PC-9 (cell line): ENCODE measurements at regions not wholly inside any gene's neighbourhood (a gene's known extent, or its start where the extent isn't known, plus 50 kb on each side); places are given as distances from the start of the nearest gene placed in this dataset.

Source experiments
- BruUV-seq: library from RNA; stranded (reverse); fragments of 400-500 nt; replicated peaks from 2 replicates; lab custom pipeline; 2021; lab: Mats Ljungman, UMichigan
- CTCF ChIA-PET: fragments of 300-600 bp; sonication (Branson Sonifier 250); formaldehyde crosslinking; loops from one replicate; lab custom pipeline; 2022; ENCODE audit warnings: antibody characterized with exemption; lab: Charles Lee
- POLR2A ChIA-PET: fragments of 300-600 bp; sonication (Branson Sonifier 250); formaldehyde crosslinking; loops from one replicate; lab custom pipeline; 2022; ENCODE audit warnings: antibody characterized with exemption; ENCODE audit not compliant: unreplicated experiment; lab: Charles Lee
- DNase-seq, 2 experiments: peaks; one replicate each; pipeline versions ENCODE4 v3.0.0 to v3.0.0-alpha.2; 2015 to 2022; ENCODE audit warnings: mixed read lengths in 1 of 2
- H2AFZ ChIP-seq: fragments of 200-600 bp; sonication (generic); 2 replicates; pipeline ENCODE4 v1.8.1; 2017; ENCODE audit warnings: antibody characterized with exemption
- H3F3A ChIP-seq: fragments of 200-600 bp; sonication (generic); 2 replicates; pipeline ENCODE4 v1.8.1; 2017; ENCODE audit warnings: antibody characterized with exemption, mild to moderate bottlenecking, low read depth; ENCODE audit not compliant: insufficient read depth
- H3K27ac ChIP-seq: fragments of 200-600 bp; sonication (generic); 2 replicates; pipeline ENCODE4 v1.6.1; 2016; ENCODE audit warnings: mixed run types
- H3K27me3 ChIP-seq: fragments of 200-600 bp; sonication (generic); 2 replicates; pipeline ENCODE4 v1.6.1; 2016; ENCODE audit warnings: low read depth, mixed run types; ENCODE audit not compliant: insufficient read depth
- H3K36me3 ChIP-seq: fragments of 200-600 bp; sonication (generic); 2 replicates; pipeline ENCODE4 v1.6.1; 2016; ENCODE audit warnings: low read depth, mixed run types
- H3K4me1 ChIP-seq: fragments of 200-600 bp; sonication (generic); replicated peaks from 2 replicates; pipeline ENCODE4 v1.6.1; 2016; ENCODE audit warnings: mixed run types; ENCODE audit not compliant: insufficient read depth
- H3K4me2 ChIP-seq: fragments of 200-600 bp; sonication (generic); 2 replicates; pipeline ENCODE4 v1.6.1; 2017; ENCODE audit warnings: mixed run types
- H3K4me3 ChIP-seq: fragments of 200-600 bp; sonication (generic); 2 replicates; pipeline ENCODE4 v1.6.1; 2016; ENCODE audit warnings: mixed run types
- H3K79me2 ChIP-seq: fragments of 200-600 bp; sonication (generic); 2 replicates; pipeline ENCODE4 v1.6.1; 2017; ENCODE audit warnings: low read depth, mixed run types
- H3K9me2 ChIP-seq: fragments of 200-600 bp; sonication (generic); 2 replicates; pipeline ENCODE4 v1.8.1; 2017; ENCODE audit warnings: mild to moderate bottlenecking; ENCODE audit not compliant: insufficient read depth
- H3K9me3 ChIP-seq: fragments of 200-600 bp; sonication (generic); 2 replicates; pipeline ENCODE4 v1.8.1; 2016; ENCODE audit warnings: low read depth; ENCODE audit not compliant: insufficient read depth
- H4K20me1 ChIP-seq: fragments of 200-600 bp; sonication (generic); 2 replicates; pipeline ENCODE4 v1.8.1; 2017; ENCODE audit not compliant: insufficient read depth
- EZH2 ChIP-seq: fragments of 200-600 bp; sonication (generic); IDR thresholded peaks from 2 replicates; pipeline ENCODE4 v1.8.0; 2017; ENCODE audit warnings: antibody characterized with exemption, low read depth
- intact Hi-C: fragments of 100-400 bp; cut with micrococcal nuclease; formaldehyde crosslinking; loops from one replicate; pipeline ENCODE4 v1.10.0; 2022; ENCODE audit not compliant: unreplicated experiment
- TF ChIP-seq, protein P1 (sequence below): fragments of 200-600 bp; sonication (generic); conservative IDR thresholded peaks from 2 replicates; pipeline ENCODE4 v1.6.1; 2017; ENCODE audit warnings: mixed run types, antibody characterized with exemption, mild to moderate bottlenecking, moderate library complexity

DNA sequence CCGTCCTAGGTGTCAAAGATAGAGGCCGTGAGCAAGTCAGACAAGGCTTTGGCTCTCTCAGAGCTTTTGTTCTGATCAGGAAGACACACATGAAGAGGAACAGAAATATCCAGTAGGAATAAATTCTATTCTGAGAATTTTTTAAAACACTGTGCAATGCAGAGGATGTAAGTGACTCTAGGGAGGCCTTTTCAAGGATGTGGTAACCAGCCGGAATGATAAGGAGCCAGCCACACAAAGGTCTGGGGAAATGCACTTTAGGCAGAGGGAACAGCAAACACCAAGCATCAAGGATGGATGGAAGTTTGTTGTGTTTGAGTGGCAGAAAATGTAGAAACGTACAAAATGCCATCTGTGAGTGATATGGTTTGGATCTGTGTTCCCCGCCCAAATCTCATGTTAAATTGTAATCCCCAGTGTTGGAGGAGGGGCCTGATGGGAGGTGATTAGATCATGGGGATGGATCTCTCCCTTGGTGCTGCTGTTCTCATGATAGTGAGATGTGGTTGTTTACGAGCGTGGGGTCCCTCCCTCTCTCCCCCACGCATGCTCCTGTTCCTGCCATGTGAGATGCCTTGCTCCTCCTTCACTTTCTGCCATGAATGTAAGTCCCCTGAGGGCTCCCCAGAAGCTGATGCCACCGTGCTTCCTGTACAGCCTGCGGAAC lies 93.6 kb upstream of the CDYL start:
- Histone ChIP-seq H3K79me2 (no peaks in the 10 kb centered on the region), H3K9me3 (no peaks in the 10 kb centered on the region), H2AFZ (no peak overlapping the region), H3K27me3 (no peaks in the 10 kb centered on the region), H3K4me2 (no peak overlapping the region), H3K9me2 (no peaks in the 10 kb centered on the region), H3K27ac (no peak overlapping the region), H3F3A (peaks cover 3% of the 10 kb centered on the region; the same call in 1 of the 2 replicates), H3K4me3 (no peak overlapping the region), H3K36me3 (no peaks in the 10 kb centered on the region), H3K4me1 (peaks cover 4% of the 10 kb centered on the region; the same call in 1 of the 2 replicates), H4K20me1 (no peaks in the 10 kb centered on the region)
- no peak for DNase-seq
- no peak for TF ChIP-seq EZH2
- ChIA-PET POLR2A (no interaction called here), CTCF (no interaction called here)
- BruUV-seq, result no TSS peak
- intact Hi-C loops, result no loop called here

DNA sequence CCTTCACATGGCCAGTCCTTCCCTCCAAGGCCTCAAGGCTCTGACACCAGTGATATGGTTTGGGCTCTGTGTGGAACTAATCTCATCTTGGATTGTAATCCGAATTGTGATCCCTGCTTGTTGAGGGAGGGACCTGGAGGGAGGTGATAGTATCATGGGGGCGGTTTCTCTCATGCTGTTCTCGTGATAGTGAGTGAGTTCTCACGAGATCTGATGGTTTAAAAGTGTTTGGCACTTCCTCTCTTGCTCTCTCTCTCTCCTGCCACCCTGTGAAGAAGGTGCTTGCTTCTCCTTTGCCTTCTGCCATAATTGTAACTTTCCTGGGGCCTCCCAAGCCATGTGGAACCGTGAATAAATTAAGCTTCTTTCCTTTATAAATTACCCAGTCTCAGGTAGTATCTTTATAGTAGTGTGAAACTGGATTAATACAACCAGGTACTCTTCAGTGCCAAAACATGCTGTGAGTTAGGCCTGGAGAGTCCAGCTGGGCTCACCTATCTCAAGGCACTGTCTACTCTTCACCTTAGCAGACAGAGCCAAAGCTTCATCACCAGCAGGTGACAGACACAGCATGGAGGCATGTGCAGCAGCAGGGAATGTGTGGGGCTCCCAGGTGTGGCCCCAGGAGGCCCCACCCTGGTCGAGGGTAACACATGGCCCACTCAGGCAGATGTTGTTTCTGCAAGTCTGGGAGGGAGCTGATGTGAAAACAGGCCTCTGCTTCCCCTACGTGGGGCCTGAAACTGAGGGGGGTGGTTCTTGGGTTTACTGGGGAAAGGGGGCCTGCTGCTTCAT lies 97.5 kb upstream of the CDYL start:
- Histone ChIP-seq H3K4me3 (no peak overlapping the region), H3K27ac (no peak overlapping the region), H3K9me3 (no peaks in the 10 kb centered on the region), H3K27me3 (no peaks in the 10 kb centered on the region), H3K4me1 (no peaks in the 10 kb centered on the region), H3K36me3 (no peaks in the 10 kb centered on the region), H4K20me1 (no peaks in the 10 kb centered on the region), H3K9me2 (no peaks in the 10 kb centered on the region), H3F3A (no peaks in the 10 kb centered on the region), H3K79me2 (no peaks in the 10 kb centered on the region), H2AFZ (no peak overlapping the region), H3K4me2 (no peak overlapping the region)
- BruUV-seq, result no TSS peak
- TF ChIP-seq, protein P1, sequence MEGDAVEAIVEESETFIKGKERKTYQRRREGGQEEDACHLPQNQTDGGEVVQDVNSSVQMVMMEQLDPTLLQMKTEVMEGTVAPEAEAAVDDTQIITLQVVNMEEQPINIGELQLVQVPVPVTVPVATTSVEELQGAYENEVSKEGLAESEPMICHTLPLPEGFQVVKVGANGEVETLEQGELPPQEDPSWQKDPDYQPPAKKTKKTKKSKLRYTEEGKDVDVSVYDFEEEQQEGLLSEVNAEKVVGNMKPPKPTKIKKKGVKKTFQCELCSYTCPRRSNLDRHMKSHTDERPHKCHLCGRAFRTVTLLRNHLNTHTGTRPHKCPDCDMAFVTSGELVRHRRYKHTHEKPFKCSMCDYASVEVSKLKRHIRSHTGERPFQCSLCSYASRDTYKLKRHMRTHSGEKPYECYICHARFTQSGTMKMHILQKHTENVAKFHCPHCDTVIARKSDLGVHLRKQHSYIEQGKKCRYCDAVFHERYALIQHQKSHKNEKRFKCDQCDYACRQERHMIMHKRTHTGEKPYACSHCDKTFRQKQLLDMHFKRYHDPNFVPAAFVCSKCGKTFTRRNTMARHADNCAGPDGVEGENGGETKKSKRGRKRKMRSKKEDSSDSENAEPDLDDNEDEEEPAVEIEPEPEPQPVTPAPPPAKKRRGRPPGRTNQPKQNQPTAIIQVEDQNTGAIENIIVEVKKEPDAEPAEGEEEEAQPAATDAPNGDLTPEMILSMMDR, result no peak
- TF ChIP-seq EZH2, result no peak
- CTCF ChIA-PET, result no interaction called here
- DNase-seq, result no peak
- POLR2A ChIA-PET, result no interaction called here
- intact Hi-C loops, result no loop called here

- TF ChIP-seq, protein P1, result no peak
- TF ChIP-seq EZH2, result no peak
- CTCF ChIA-PET, result no interaction called here
- H3K27ac ChIP-seq, result no peak overlapping the region
Observed at GRCh38 chr6:4677751-4678065, 98.5 kb upstream of the CDYL start.

More at GRCh38 chr6:4677751-4678065, 98.5 kb upstream of the CDYL start:
- Histone ChIP-seq H3K9me3 (no peaks in the 10 kb centered on the region), H3K4me2 (no peak overlapping the region), H3K27me3 (no peaks in the 10 kb centered on the region), H3F3A (no peaks in the 10 kb centered on the region), H4K20me1 (no peaks in the 10 kb centered on the region), H3K4me1 (no peaks in the 10 kb centered on the region), H3K79me2 (no peaks in the 10 kb centered on the region), H3K4me3 (no peak overlapping the region), H2AFZ (no peak overlapping the region), H3K9me2 (no peaks in the 10 kb centered on the region), H3K36me3 (no peaks in the 10 kb centered on the region)
- no TSS peak for BruUV-seq
- intact Hi-C loops, result no loop called here
- POLR2A ChIA-PET, result no interaction called here
- no peak for DNase-seq
